Tongue (tissue), 1 donor: ENCODE measurements at regions not wholly inside any gene's neighbourhood (a gene's known extent, or its start where the extent isn't known, plus 50 kb on each side); places are given as distances from the start of the nearest gene placed in this dataset.
A peak's percentile ranks its signal among the peaks of the same experiment; 100 is the strongest.
"Not testable (repeated sequence)": the region's sequence is repeated elsewhere in the genome, so short reads cannot be mapped to it uniquely, and the experiment has no call there.

Experiments used
- DNase-seq: peaks from one replicate; pipeline ENCODE4 v3.0.0-alpha.2; 2015

DNA sequence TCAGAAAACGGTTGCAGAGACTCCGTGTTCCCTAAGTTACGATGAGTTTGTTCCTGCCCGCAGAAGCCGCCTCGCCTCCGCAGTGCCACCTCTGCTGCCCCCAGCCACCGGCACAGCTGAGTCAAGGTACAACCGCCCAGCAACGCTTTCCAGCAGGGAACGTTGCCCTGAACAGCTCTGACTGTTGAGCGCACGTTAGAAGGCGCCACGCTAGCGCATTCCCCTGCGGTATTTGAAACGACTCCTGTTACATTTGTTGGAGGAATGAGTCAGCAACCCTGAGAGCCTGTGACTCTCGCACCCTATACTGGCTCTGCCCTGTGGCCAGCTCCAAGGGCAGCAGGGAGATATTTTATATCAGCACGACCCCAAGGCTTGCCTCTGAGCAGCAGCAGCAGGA lies 302.8 kb downstream of the TEX29 start:
- DNase-seq, result no peak

DNA sequence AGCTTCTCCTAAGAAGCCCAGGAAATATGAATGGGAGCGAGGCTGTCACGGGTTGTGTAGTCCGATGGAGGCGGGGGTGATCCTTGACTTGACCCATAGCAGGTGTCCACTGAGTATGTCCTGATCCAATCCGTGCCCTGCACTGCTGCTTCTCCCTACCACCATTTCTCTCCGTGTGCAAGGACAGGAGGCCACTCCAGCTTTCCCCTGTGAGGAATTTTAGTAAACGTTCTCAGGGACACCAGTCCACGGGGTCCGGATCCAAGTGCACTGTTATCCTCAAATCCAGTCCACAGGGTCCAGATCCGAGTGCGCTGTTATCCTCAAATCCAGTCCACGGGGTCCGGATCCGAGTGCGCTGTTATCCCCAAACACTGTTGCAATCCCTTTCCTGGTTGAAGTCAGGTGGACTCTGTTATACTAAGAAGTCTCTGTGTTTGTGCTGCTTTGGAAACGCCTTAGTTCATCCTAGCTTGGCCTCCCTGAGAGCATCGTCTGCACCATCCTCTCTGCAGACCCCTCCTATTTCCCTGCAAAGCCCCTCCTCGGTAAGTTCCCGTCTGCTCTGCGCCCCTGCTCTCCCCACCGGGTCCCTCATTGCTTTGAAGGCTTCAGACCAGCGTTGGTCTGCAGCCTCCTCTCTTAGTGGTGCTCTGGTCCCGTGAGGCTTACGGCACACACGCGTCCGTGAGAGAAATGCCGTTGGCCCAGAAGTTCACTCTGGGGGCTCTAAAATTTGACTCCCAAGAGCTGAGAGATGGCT lies 303.5 kb downstream of the TEX29 start:
- no peak for DNase-seq

DNA sequence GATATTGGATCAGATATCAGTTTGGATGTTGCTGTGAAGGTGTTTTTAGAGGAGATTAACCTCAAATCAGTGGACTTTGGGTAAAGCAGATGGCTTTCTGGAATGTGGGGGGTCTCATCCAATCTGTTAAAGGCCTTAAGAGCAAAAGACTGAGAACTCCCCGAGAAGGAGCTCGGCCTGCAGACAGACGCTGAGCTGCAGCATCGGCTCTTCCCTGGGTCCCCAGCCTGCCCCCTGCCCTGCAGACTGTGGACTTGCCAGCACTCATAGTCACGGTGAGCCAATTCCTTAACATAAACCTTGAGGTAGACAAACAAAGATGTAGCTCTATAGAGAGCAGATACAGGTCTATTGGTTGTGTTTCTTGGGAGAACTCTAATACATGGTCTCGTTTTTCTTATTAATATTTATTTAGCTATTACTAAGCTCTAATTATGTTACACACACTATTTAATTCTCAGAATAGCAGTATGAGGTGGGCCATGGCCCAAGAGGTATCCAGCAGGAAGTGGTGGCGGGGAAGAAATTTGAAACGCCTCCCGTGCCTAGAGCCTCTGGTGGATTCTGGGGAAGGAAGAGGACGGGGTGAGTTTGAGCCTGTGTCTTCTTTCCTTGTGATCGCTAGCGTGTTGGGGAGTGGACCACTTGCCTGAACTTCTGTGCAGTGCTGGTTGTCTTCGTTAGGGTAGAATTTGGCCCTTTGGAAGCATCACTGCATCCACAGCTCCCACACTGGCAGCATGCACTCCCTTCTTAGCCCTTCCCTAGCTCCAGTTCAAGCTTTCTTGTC lies 305.3 kb downstream of the TEX29 start:
- no peak for DNase-seq

DNA sequence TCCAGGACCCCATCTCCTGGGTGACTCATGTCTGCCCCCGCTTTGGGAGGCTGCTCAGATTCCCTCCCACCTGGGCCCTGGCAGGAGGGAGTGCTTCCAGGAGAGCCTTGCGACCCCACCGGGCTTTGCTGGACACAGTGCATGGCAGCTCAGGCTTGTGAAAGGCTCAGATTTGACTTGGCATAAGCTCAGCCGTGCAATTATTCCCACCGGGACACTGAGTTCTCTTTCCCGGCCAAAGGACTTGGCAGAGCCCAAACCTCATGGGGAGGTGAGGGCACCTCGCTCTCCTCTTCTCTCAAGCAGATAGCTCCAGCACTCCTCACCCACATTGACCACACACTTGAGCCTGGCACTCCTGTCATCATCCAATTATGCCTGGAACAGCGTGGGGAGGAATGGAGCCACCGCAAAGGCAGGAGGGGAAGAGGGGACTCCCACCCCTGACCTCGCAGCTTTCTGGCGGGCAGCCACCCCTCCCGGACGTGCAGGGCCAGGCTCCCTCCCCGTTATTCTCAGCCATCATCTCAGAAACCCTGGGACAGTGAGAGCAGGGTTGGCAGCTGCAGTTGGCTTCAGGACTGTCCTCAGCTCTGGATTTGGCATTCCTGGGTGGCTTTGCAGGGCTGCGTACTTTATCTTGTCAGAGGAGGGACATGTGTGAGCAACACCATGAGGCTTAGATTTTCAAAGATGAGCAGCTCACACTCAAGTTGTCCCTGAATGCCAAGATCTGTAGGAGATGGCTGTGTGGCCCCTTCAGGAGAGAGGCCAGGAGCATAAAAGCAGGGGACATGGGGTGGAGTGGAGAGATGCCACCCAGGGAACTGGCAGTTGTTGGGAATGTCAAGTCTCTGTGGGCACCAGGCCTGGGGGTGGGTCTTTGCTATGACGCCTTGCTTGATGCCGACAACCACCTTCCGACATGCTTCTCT lies 306.2 kb downstream of the TEX29 start:
- DNase-seq, result peak; percentile 17

DNA sequence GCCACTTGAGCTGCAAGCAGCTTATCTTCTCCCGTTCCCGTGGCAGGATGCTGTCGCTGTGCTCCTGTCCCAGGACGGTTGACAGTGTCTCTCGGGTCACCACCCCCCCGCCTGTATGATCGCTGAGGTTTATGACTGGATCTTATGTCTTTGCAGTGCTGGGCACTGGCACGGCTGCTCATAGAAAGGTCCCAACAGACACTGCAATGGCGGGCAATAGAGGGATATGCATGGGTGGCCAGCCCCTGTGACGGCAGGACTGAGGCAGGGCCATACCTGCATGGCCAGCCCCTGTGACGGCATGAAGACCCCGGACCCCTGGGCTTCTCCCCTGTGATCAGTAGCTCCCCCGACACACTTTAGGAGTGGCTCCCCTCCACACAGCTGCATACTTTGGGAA lies 307.2 kb downstream of the TEX29 start:
- no peak for DNase-seq

DNA sequence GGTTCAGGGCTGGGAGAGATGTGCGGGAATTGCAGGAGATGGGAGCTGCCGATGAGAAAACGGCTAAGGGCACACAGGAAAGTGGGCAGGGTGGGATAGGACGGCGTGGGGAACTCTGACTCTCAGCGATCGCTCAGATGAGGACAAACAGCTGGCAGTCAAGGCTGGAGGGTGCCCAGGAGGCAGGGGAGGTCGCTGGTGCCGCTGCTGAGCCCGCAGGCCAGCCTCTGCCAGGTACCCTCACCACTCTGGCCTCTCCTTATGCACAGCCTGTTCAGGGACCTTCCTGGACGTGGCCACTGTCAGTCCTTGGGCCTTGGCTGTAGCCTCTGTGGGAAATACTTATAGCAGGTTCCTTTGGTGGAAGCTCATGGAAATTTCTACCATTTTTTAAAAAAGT lies 308.6 kb downstream of the TEX29 start:
- no peak for DNase-seq

DNA sequence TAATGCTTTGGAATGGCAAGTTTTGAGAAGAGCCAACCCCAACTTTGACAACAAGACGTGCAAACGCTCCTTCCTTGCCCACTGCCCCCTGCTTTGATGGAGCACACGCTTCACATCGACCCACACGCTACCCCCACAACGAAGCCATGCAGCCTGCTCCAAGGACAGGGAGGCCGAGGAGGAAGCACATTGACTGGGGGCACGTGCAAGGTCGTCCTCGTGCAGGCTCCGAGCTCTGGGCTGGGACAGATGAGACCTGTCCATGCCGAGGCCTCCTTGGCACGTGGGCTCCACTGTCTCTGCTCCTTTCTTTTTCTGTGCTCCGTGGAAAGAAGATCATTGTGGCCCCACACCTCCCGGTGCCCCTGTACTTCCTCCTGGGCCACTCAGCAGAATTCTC lies 309.0 kb downstream of the TEX29 start:
- no peak for DNase-seq

DNA sequence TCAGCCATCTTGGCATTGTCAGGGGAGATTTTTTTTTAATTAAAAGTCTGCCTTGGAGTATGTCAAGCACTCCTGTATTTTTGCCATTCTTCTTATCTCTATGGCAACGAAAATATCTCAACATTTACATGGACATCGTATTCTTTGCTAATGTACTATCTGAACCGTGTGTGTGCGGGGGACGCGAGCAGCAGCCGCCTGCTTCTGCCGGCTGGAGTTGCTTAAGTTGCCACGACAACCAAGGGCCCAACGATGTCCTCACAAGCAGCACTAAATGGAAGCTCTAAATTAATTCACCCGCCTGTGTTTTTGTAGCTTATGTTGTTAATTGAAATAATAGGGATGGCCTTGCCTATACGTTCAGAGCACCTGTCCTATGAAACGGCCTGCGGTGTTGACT lies 309.5 kb downstream of the TEX29 start:
- DNase-seq, result peak; percentile 26

DNA sequence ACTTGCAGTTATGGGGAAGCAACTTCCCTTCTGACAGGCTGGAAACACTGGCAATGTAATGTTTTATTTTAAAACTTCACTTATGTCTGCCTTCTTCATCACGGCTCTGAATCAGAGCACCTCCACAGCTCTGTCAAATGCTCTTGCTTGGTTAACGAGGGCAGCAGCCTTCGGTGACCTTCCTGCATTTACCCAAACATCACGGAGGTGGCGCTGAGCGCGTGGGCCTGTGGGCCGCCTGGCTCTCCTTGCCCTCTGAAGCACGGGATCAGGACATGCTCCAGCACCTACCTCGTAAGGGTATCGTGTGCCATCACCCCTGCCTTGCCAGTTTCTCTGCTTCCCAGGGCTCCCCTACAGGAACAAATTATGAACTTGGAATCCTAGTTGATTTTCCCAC lies 310.0 kb downstream of the TEX29 start:
- DNase-seq, result no peak

DNA sequence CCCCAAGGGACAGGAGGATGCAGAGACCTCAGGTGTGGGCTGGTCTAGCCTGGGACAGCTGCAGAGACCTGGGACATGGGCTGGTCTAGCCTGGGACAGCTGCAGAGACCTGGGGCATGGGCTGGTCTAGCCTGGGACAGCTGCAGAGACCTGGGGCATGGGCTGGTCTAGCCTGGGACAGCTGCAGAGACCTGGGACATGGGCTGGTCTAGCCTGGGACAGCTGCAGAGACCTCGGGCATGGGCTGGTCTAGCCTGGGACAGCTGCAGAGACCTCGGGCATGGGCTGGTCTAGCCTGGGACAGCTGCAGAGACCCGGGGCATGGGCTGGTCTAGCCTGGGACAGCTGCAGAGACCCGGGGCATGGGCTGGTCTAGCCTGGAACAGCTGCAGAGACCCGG lies 310.8 kb downstream of the TEX29 start:
- not testable (repeated sequence) for DNase-seq

DNA sequence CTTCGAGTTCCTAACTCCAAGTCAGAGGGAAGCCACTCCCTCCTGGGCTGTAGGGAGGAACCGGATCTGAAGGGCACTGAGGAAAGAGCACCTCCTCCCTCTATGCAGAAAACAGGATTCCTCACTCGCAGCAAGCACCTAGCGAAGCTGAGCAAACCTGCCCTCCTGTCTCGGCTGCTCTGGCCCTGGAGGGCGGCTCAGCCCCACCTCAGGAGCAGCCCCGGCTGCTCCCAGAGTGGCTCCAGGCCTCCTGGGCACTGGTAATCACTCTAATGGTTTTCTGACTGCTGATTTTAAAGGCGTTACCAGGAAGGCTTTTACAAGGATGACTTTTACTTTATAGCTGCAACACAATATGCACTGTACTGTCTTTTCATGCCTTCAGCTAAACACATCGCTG lies 312.5 kb downstream of the TEX29 start:
- no peak for DNase-seq

DNA sequence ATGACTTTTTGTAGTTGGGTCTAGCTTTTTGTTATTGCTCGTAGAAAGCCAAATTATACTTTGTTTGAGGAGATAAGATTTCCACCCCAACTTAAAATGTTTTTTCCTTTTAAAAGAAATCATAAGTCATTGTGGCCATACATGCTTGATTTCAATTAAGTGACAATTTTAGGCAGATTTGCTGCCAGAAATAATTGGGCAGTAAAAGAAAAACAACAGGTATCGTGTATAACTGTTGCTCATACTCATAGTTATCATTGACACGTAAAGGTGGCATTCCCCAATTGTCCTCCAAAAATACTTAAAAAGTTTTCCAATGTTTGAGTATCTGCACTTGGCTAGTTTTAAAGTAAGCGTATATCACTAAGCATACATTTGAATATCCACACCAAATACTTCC lies 313.0 kb downstream of the TEX29 start:
- DNase-seq, result no peak

DNA sequence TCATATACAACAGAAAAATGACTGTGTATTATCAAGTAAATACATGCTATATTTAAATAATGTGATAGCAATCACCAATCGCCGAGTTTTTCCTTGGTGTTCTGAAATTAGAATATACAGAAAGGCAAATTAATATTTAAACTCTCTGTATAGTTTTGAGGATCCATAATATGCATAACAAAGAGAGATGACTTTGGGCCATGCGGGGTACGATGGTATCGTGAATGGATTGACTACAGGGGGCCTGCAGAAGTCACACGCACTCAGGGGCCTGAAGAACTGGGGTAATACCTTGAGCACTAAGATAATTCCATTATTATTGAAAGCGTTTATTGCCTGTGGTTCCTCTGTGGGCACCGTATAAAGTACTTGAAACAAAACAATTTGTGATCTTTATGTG lies 314.0 kb downstream of the TEX29 start:
- DNase-seq, result no peak

DNA sequence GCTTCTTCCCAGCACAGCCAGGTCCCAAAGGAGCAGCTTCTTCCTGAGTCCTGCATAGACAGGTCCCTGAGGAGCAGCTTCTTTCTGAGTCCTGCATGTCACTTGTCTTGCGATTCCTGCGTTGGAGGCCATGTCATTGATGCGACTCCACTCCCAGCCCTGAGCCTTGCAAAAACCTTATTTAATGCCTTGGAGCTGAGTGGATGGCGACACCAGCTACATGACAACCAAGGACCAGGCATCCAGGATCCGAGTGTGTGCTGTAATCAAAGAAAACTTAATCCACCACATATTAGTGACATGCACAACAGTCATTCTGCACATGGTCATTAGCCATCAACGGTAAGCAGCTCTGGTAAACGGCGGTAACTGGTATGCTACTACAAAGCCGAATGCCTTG lies 315.8 kb downstream of the TEX29 start:
- no peak for DNase-seq

DNA sequence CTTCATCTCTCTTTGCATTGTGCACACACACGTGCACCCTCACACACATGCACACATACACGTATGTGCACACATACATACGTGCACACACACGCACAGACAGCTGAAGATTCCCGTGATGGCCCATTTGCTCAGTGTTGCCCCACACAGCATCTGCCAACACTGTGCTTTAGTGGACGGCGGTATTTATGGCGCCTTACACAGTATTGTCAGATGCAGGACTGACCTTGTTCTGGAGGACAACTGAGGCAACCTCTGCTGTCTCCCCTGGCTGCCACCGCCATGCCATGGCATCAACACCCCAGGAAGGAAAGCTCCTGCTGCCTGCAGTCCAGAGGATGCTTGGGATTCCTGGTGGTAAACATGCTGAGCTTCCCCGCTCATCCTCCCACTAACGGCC lies 316.4 kb downstream of the TEX29 start:
- DNase-seq, result no peak

DNA sequence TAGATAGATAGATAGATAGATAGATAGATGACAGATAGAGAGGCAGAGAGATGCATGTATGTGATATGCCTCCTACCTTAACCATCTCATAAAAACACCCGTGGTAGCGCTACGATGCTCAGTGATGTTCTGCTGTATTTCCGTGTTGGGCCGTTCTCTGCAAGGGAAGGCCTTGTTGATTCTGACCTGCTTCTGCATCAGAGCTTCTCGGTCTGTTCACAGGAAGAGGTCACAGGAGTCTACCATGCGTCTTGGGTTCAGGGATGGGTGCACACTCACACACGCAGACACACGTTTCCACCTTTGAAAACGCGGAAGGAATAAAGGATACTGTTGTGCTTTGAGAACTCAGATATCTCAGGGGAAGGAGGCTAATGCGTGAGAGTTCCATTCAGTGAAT lies 316.9 kb downstream of the TEX29 start:
- DNase-seq, result no peak

DNA sequence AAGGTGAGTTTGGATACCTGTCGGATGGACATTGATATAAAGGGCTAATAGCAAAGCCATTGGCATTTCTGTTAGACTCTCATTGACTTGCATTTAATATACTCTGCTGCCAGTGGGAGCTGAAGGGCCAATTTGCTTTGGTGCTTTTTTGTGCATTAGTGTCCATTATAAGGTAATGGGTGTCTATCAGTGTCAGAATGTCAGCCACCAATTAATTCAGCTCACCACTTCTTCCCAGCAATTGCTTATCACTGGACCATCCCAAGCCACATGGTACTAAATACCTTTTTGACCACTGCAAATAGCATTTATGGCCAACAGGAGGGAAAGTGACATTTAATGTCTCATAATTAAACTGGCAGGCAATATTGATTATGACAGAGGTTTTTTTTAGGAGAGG lies 317.8 kb downstream of the TEX29 start:
- no peak for DNase-seq

DNA sequence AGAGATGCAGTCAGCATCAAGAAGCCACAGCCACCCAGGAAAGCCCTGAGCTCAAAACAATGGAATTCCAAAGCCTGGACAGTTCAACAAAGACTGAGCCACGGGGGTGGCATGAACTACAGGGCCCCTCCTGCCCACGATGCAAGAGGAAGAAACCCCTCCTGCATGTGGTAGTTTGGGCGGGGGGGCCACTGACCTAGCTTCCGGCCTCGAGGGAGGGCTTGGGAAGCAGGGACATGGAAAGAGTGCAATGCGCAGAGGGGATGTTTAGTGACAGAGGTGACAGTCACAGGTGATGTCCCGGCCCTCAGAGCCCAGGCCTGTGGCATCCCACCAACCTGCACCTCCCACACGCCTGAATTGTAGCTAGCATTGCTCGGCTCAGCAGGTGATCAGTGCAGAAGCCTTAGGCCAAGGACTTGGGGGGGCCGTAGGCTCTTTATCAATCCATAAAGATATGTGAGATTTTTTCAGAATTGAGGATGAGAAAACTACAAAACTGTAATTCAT lies 318.8 kb downstream of the TEX29 start:
- no peak for DNase-seq

DNA sequence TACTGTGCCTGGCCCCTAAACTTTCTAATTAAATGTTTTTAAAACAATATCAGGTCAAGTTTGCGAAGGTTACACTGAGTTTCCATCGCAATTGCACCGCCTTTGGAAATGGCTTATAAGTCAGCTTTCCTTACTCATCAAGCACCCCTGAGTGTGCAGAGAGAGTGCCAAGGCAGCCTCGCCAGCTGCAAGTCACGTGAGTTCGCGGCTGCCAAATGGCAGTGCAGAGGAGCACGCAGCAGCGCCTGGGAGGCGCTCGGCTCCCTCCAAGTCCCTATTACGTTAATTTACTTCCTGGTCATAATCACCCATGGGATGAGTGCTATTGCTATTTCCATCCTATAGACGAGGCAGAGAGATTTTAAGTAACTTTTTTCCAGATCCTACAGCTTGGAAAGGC lies 319.6 kb downstream of the TEX29 start:
- DNase-seq, result peak; percentile 19

DNA sequence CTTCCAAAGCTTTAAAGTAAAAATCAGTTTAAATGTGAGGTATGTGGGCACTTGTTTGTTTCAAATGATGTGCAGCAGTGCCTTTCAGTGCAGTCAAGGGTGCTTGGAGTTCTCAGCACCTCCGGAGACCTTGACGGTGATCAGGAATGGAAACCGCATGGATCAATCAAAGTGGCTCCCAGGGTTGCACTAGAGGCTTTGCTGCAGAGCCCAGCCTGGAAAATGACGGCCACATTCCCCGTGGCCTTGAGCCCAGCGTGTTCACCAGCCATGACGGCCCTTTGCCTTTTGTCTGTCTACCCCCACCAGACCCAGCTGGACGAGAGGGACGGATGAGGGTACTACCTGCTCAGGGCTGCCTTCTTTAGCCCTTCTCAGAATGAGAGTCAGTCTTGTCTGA lies 320.0 kb downstream of the TEX29 start:
- no peak for DNase-seq

DNA sequence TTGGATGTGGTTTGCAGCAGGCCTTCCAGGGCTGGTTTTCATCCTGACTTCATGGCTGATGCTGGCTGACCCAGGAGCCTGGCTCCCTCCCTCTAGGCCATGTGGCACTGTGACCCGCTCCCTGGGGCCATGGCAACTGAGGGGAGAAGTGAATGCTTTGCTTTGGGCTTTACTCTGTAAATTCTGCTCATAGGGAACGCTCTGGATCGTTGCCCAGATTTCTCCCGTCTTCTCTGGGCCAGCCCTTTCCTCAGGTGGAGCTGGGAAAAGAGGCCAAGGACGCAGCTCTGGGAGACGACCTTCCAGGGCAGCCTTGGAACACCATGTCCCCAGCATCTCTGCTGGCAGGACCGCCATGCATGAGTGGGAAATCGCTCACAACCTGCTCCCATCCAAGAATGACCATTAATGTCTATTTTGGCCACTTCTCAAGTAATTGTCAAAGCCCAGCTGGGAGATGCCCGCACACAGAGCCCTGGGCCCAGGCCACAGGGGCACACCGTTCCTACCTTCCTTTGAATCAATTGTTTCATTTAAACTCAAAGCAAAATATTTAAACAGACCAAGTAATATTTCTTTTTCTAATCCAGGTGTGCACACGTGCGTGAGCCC lies 321.8 kb downstream of the TEX29 start:
- DNase-seq, result no peak

DNA sequence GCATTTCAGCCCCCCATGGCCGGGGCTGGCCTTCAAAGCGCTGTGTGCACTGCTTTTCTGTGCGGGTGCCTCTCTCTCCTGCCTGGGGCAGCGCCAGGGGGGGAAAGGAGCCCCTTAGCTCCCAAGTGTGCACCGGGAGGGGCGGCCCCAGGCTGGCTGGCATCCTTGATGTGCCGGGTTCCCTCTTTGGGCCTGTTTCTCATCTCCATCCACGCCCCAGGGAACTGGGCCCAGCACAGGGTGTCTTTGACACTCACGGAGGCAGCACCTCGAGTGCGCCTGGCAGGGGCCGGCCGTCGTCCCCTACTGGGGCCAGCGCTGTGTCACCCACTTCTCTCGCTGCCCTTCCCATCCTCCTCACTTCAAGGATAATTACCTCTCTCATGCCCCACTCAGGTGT lies 324.3 kb downstream of the TEX29 start:
- DNase-seq, result no peak
